ENCODE measurements at regions not wholly inside any gene's neighbourhood (a gene's known extent, or its start where the extent isn't known, plus 50 kb on each side); places are given as distances from the start of the nearest gene placed in this dataset.

- TF ChIP-seq TAF1 (IDR thresholded peaks at IDR 0.05; ENCODE audit: borderline replicate concordance, low read depth, low read length) (no peak), POLR2A (IDR thresholded peaks at IDR 0.05; ENCODE audit: low read depth, low read length) (no peak)
Measured at GRCh38 chr15:85858586-85859375, 64.1 kb upstream of the KLHL25 start.

Data from GM12892 (cell line).